ENCODE measurements at regions not wholly inside any gene's neighbourhood (a gene's known extent, or its start where the extent isn't known, plus 50 kb on each side); places are given as distances from the start of the nearest gene placed in this dataset.

GRCh38 chr18:28689588-28689987 is 512.7 kb upstream of the CDH2 start:
- TF ChIP-seq ZFP30 (CRISPR knock-in tag; IDR thresholded peaks at IDR 0.05): no peak
- no peak for TF ChIP-seq BACH2 (CRISPR knock-in tag; IDR thresholded peaks at IDR 0.05; ENCODE audit: borderline replicate concordance)
- TF ChIP-seq, protein P1, sequence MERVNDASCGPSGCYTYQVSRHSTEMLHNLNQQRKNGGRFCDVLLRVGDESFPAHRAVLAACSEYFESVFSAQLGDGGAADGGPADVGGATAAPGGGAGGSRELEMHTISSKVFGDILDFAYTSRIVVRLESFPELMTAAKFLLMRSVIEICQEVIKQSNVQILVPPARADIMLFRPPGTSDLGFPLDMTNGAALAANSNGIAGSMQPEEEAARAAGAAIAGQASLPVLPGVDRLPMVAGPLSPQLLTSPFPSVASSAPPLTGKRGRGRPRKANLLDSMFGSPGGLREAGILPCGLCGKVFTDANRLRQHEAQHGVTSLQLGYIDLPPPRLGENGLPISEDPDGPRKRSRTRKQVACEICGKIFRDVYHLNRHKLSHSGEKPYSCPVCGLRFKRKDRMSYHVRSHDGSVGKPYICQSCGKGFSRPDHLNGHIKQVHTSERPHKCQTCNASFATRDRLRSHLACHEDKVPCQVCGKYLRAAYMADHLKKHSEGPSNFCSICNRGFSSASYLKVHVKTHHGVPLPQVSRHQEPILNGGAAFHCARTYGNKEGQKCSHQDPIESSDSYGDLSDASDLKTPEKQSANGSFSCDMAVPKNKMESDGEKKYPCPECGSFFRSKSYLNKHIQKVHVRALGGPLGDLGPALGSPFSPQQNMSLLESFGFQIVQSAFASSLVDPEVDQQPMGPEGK (CRISPR knock-in tag; IDR thresholded peaks at IDR 0.05; ENCODE audit: borderline replicate concordance): no peak
- no peak for TF ChIP-seq SNAI2 (CRISPR knock-in tag; IDR thresholded peaks at IDR 0.05)
- no peak for TF ChIP-seq ZNF565 (CRISPR knock-in tag; conservative IDR thresholded peaks at IDR 0.05; ENCODE audit: low read depth)
- no peak for TF ChIP-seq ARNTL (CRISPR knock-in tag; IDR thresholded peaks at IDR 0.05; ENCODE audit: borderline replicate concordance, low read depth)
- TF ChIP-seq TOX (CRISPR knock-in tag; IDR thresholded peaks at IDR 0.05; ENCODE audit: borderline replicate concordance): no peak
- TF ChIP-seq ZNF70 (CRISPR knock-in tag; IDR thresholded peaks at IDR 0.05): no peak
- no peak for TF ChIP-seq CSRNP3 (CRISPR knock-in tag; IDR thresholded peaks at IDR 0.05)
- no peak for TF ChIP-seq TCF4 (CRISPR knock-in tag; IDR thresholded peaks at IDR 0.05; ENCODE audit: borderline replicate concordance)
- TF ChIP-seq ZFP3 (CRISPR knock-in tag; IDR thresholded peaks at IDR 0.05): no peak
- no peak for TF ChIP-seq CSDC2 (CRISPR knock-in tag; IDR thresholded peaks at IDR 0.05)
- TF ChIP-seq RARB (CRISPR knock-in tag; IDR thresholded peaks at IDR 0.05): no peak
- TF ChIP-seq, protein P2, sequence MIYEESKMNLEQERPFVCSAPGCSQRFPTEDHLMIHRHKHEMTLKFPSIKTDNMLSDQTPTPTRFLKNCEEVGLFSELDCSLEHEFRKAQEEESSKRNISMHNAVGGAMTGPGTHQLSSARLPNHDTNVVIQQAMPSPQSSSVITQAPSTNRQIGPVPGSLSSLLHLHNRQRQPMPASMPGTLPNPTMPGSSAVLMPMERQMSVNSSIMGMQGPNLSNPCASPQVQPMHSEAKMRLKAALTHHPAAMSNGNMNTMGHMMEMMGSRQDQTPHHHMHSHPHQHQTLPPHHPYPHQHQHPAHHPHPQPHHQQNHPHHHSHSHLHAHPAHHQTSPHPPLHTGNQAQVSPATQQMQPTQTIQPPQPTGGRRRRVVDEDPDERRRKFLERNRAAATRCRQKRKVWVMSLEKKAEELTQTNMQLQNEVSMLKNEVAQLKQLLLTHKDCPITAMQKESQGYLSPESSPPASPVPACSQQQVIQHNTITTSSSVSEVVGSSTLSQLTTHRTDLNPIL (CRISPR knock-in tag; IDR thresholded peaks at IDR 0.05; ENCODE audit: low read depth): no peak

All from SK-N-SH treated with all-trans-retinoic acid at 6 μM for 48 hours (cell line).